Brain pericyte (primary cell): ENCODE measurements at regions not wholly inside any gene's neighbourhood (a gene's known extent, or its start where the extent isn't known, plus 50 kb on each side); places are given as distances from the start of the nearest gene placed in this dataset.
"Not testable (repeated sequence)": the region's sequence is repeated elsewhere in the genome, so short reads cannot be mapped to it uniquely, and the experiment has no call there.

Experiments used
- DNase-seq: peaks from one replicate; pipeline ENCODE4 v3.0.0-alpha.2; 2012; ENCODE audit warnings: low read depth, low spot score

- DNase-seq: no peak
Measured at GRCh38 chr16:29311461-29312344, 94.8 kb downstream of the NPIPB11 start.

GRCh38 chr16:29310852-29311314 is 95.6 kb downstream of the NPIPB11 start:
- DNase-seq: no peak

- DNase-seq: not testable (repeated sequence)
Measured at GRCh38 chr16:29310243-29310642, 96.3 kb downstream of the NPIPB11 start.

DNA sequence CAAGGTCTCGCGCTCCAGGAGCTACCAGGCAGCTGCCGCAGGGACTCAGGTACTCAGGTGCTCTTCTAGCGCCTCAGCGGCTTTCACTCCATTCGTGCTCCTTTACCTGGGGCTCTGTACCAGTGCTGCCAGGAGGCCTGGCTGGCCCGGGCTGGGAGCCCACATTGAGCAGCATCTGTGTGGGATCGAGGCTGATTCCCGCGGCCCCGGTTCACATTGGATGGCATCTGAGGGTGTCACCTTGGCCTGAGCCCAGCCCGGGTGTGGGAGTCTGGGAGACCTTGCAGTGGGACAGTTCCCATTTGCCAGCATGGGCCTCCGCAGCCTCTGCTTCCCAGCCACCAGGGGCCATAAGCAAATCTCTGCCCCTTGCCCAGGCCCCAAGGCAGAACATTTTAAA is 96.9 kb downstream of the NPIPB11 start:
- not testable (repeated sequence) for DNase-seq

- no peak for DNase-seq
Measured at GRCh38 chr16:29308644-29309546, 97.6 kb downstream of the NPIPB11 start.

DNA sequence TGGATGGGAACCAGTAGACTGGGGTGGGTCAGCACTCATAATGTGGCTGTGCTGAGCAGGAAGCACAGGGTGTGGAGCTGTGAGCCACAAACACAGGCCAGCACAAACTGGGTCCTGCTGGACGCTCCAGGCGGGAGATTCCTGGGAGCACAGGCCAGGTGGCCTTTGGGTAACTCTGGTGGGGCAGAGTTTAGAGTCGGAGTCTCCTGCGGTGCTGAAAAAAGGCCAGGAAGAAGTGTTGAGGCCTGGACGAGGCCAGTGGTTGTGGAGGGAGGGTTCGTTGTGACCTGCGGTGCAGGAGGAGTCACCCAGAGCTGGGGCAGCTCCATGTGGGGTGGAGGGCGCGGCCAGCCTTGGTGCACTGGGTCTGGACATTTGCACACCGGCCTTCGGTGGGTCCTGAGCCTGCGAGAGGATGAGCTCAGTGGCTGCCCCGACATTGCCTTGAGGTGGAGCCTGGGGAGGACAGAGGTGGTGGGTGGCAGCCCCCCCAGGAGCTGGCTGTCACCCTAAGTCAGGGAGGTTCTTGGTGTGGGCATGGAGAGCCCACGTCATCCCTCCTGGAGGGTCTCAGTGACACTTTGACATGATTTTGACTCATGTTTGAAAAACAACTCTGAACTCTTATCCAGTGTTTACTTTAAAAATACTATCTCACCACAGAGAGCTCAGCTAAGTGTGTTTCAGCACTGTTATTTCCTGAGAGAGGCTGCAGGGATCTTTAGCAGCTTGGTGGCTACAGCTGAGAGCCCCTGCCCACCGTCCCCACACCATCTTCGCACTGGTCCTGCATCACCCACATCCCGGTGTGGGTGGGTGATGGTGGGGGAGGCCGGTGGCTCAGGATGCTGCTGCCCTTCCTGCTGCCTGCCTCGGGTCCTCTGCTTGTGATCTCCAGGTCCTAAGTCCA is 98.7 kb downstream of the NPIPB11 start:
- DNase-seq: peak; percentile 86

DNA sequence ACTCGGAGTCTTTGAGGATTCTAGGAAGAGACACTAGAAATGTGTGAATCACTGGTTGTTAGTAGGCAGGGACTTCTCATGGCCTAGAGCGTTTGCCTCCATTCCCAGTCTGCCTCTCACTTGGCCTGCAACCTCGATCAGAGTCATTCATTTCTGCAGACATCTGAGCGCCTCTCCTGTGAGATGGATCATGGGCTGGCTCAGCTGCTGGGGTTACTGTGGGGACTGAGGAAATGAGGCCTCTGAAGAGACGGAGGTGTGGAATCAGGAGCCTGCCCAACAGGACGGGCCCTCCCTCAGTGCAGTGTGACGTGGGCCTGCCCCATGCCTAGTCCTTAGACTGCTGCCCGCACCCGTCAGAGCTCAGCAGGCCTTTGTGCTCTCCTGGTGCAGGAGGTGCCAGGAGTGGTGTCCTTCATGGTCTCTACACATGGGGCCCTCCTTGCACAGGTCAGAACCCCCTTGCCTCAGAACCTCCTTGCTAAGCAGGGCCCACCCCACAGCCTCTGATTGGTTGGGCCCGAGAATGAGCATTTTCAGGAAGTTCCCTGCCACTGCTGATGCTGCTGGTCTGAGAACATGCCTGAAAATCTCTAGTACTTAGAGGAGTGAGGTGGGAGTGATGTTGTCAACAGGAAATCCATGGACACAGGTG is 99.4 kb downstream of the NPIPB11 start:
- DNase-seq: no peak

- no peak for DNase-seq
Measured at GRCh38 chr16:29306201-29306600, 100.3 kb downstream of the NPIPB11 start.

- DNase-seq: not testable (repeated sequence)
Measured at GRCh38 chr16:29305018-29305417, 101.5 kb downstream of the NPIPB11 start.

DNA sequence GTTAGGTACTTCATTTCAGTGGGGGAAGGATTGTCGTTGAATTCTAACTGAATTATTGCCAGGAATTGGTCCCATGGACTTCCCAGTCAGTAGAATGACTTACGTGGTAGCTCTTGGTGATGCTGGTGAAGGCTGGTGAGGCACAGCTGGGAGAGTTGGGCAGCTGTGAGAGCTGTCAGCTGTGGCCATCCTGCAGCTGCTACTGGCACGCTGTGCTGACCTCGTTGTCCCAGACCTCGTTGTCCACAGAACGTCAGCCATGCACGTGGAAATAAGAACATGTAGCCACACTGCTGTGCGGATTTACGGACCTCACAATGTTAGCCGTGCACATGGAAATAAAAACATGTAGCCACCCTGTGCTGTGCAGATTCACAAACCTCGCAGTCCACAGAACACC is 102.3 kb downstream of the NPIPB11 start:
- DNase-seq: no peak

DNA sequence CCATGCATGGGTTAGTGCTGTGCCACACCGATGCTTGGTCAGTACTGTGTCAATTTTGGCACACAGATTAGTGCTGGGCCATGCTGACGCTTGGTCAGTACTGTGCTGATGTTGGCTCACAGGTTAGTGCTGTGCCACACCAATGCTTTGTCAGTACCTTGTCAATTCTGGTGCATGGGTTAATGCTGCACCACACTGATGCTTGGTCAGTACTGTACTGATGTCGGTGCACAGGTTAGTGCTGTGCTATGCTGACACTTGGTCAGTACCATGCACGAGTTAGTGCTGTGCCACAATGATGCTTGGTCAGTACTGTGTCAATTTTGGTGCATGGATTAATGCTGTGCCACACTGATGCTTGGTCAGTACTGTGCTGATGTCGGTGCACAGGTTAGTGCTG is 103.0 kb downstream of the NPIPB11 start:
- DNase-seq: no peak

DNA sequence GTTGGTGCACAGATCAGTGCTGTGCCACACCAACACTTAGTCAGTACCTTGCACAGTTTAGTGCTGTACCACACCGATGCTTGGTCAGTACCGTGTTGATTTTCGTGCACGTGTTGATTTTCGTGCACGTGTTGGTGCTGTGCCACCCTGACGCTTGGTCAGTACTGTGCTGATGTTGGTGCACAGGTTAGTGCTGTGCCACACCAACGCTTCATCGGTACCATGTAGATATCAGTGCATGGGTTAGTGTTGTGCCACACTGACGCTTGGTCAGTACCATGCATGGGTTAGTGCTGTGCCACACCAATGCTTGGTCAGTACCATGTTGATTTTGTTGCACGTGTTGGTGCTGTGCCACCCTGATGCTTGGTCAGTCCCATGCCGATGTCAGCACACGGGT is 103.5 kb downstream of the NPIPB11 start:
- no peak for DNase-seq

DNA sequence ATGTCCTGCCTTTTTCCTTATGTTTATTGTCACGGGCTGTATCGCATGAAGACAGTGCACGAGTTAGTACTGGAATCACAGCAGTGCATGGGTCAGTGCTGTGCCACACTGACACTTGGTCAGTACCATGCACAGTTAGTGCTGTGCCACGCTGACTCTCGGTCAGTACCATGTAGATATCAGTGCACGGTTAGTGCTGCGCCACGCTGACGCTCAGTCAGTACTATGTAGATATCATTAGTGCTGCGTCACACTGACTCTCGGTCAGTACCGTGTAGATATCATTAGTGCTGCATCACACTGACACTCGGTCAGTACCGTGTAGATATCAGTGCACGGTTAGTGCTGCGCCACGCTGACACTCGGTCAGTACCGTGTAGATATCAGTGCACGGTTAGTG is 104.1 kb downstream of the NPIPB11 start:
- DNase-seq: not testable (repeated sequence)

- not testable (repeated sequence) for DNase-seq
Measured at GRCh38 chr16:29301662-29302285, 104.7 kb downstream of the NPIPB11 start.

GRCh38 chr16:29300541-29301535 is 105.7 kb downstream of the NPIPB11 start:
- not testable (repeated sequence) for DNase-seq

- DNase-seq: not testable (repeated sequence)
Measured at GRCh38 chr16:29300030-29300491, 106.5 kb downstream of the NPIPB11 start.

DNA sequence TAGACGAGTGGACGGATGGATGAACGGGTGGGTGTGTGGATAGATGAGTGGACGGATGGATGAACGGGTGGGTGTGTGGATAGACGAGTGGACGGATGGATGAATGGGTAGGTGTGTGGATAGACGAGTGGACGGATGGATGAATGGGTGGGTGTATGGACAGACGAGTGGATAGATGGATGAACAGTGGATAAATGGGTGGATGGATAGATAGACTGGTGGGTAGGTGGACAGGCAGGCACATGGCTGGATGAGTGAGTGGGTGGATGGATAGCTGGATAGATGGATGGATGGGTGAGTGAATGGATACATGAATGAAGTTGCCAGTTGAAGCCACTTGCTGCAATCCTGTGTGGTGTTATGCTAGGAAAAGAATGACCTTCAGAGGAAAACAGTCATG is 107.5 kb downstream of the NPIPB11 start:
- DNase-seq: not testable (repeated sequence)

DNA sequence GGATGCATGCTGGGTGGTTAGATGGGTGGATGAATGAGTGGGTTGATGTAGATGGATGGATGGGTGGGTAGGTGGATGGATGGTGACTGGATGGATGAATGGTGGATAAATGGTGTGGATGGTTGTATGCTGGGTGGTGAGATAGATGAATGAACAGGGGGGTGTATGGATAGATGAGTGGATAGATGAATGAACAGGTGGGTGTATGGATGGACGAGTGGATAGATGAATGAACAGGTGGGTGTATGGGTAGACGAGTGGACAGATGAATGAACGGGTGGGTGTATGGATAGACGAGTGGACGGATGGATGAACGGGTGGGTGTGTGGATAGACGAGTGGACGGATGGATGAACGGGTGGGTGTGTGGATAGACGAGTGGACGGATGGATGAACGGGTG is 108.2 kb downstream of the NPIPB11 start:
- DNase-seq: not testable (repeated sequence)

GRCh38 chr16:29297809-29298177 is 108.7 kb downstream of the NPIPB11 start:
- DNase-seq: not testable (repeated sequence)
